GM23338 (cell line): ENCODE measurements at regions not wholly inside any gene's neighbourhood (a gene's known extent, or its start where the extent isn't known, plus 50 kb on each side); places are given as distances from the start of the nearest gene placed in this dataset.
A peak's percentile ranks its signal among the peaks of the same experiment; 100 is the strongest.

Experiments
- ATAC-seq: fragments of 200-7000 bp; cut with Tn5 transposase; 3 replicates; pipeline ENCODE4 v1.9.1; 2020
- DNase-seq: peaks from one replicate; pipeline ENCODE4 v3.0.0-alpha.2; 2015; ENCODE audit warnings: low spot score
- H2AFZ ChIP-seq: fragments of 200-600 bp; sonication (generic); 2 replicates; pipeline ENCODE4 v1.8.0; 2016; ENCODE audit warnings: antibody characterized with exemption, mild to moderate bottlenecking, moderate library complexity
- H3F3A ChIP-seq: fragments of 200-600 bp; sonication (generic); replicated peaks from 2 replicates; pipeline ENCODE4 v1.8.0; 2017; ENCODE audit warnings: antibody characterized with exemption, mixed run types, low read depth
- H3K27ac ChIP-seq: fragments of 200-600 bp; sonication (generic); 2 replicates; pipeline ENCODE4 v1.6.1; 2016; ENCODE audit warnings: low read depth
- H3K27me3 ChIP-seq: fragments of 200-600 bp; sonication (generic); 2 replicates; pipeline ENCODE4 v1.8.0; 2016; ENCODE audit warnings: mild to moderate bottlenecking, mixed run types, moderate library complexity; ENCODE audit not compliant: insufficient read depth
- H3K36me3 ChIP-seq: fragments of 200-600 bp; sonication (generic); 2 replicates; pipeline ENCODE4 v1.8.0; 2016; ENCODE audit warnings: mild to moderate bottlenecking; ENCODE audit not compliant: insufficient read depth
- H3K4me1 ChIP-seq: fragments of 200-600 bp; sonication (generic); 2 replicates; pipeline ENCODE4 v1.8.0; 2016; ENCODE audit warnings: mild to moderate bottlenecking, moderate library complexity; ENCODE audit not compliant: insufficient read depth
- H3K4me2 ChIP-seq: fragments of 200-600 bp; sonication (generic); 2 replicates; pipeline ENCODE4 v1.7.1; 2017; ENCODE audit warnings: mixed run types
- H3K4me3 ChIP-seq: fragments of 200-600 bp; sonication (generic); 2 replicates; pipeline ENCODE4 v1.6.1; 2016; ENCODE audit warnings: mixed run types
- H3K79me2 ChIP-seq: fragments of 200-600 bp; sonication (generic); replicated peaks from 2 replicates; pipeline ENCODE4 v1.8.0; 2017; ENCODE audit warnings: mild to moderate bottlenecking; ENCODE audit not compliant: insufficient read depth
- H3K9me2 ChIP-seq: fragments of 200-600 bp; sonication (generic); 2 replicates; pipeline ENCODE4 v1.8.0; 2017; ENCODE audit not compliant: insufficient read depth
- H4K20me1 ChIP-seq: fragments of 200-600 bp; sonication (generic); replicated peaks from 2 replicates; pipeline ENCODE4 v1.8.0; 2017; ENCODE audit warnings: mild to moderate bottlenecking; ENCODE audit not compliant: insufficient read depth
- H3K27ac Mint-ChIP-seq: 2 replicates; pipeline ENCODE4 v1.8.0; 2020; ENCODE audit warnings: inconsistent platforms, mild to moderate bottlenecking, moderate library complexity, mixed read lengths
- H3K27me3 Mint-ChIP-seq: 3 replicates; pipeline ENCODE4 v1.8.0; 2022; ENCODE audit warnings: low read depth, mild to moderate bottlenecking, moderate library complexity, mixed read lengths, inconsistent platforms; ENCODE audit not compliant: insufficient read depth, poor library complexity
- H3K36me3 Mint-ChIP-seq: 3 replicates; pipeline ENCODE4 v1.8.0; 2021; ENCODE audit warnings: low read depth, mild to moderate bottlenecking, inconsistent platforms, moderate library complexity, mixed read lengths
- H3K4me1 Mint-ChIP-seq: 3 replicates; pipeline ENCODE4 v1.8.0; 2020; ENCODE audit warnings: mild to moderate bottlenecking, inconsistent platforms, mixed read lengths
- H3K4me3 Mint-ChIP-seq: 3 replicates; pipeline ENCODE4 v1.8.0; 2021; ENCODE audit warnings: moderate library complexity, mild to moderate bottlenecking, inconsistent platforms, mixed read lengths
- H3K9me3 Mint-ChIP-seq: 3 replicates; pipeline ENCODE4 v1.8.0; 2020; ENCODE audit warnings: moderate library complexity, mild to moderate bottlenecking, inconsistent platforms, mixed read lengths
- CREB1 ChIP-seq: fragments of 250-450 bp; sonication (Bioruptor Pico); IDR thresholded peaks from 2 replicates; pipeline ENCODE4 v1.5.0; 2020; ENCODE audit warnings: low read depth, mild to moderate bottlenecking, moderate library complexity
- CTCF ChIP-seq, 2 experiments: fragments of 200-600 bp in 1 of 2; sonication (generic) in 1 of 2; conservative IDR thresholded peaks; 2 replicates each; pipeline versions ENCODE4 v1.5.1 to v1.6.1; 2016 to 2017; ENCODE audit warnings: antibody characterized with exemption in 2 of 2, low read depth in 2 of 2, mild to moderate bottlenecking in 2 of 2, moderate library complexity in 1 of 2
- ETS1 ChIP-seq: IDR thresholded peaks from 2 replicates; pipeline ENCODE4 v1.6.1; 2016; ENCODE audit warnings: antibody characterized with exemption
- EZH2 ChIP-seq: fragments of 200-600 bp; sonication (generic); IDR thresholded peaks from one replicate; pipeline ENCODE4 v1.8.0; 2017; ENCODE audit warnings: antibody characterized with exemption, mild to moderate bottlenecking, low read depth; ENCODE audit not compliant: unreplicated experiment
- EZH2phosphoT487 ChIP-seq: fragments of 200-600 bp; sonication (generic); IDR thresholded peaks from one replicate; pipeline ENCODE4 v1.8.1; 2018; ENCODE audit warnings: antibody characterized with exemption; ENCODE audit not compliant: unreplicated experiment
- JUNB ChIP-seq: IDR thresholded peaks from one replicate; pipeline ENCODE4 v1.6.1; 2016; ENCODE audit warnings: antibody characterized with exemption; ENCODE audit not compliant: unreplicated experiment
- NANOG ChIP-seq: IDR thresholded peaks from 2 replicates; pipeline ENCODE4 v1.6.1; 2016; ENCODE audit warnings: antibody characterized with exemption, borderline replicate concordance
- ZNF331 ChIP-seq: fragments of 250-450 bp; sonication (Bioruptor Pico); IDR thresholded peaks from 2 replicates; pipeline ENCODE4 v1.5.0; 2020; ENCODE audit warnings: low read depth, mild to moderate bottlenecking, moderate library complexity
- ZNF462 ChIP-seq: fragments of 250-450 bp; sonication (Bioruptor Pico); IDR thresholded peaks from 2 replicates; pipeline ENCODE4 v1.5.0; 2020; ENCODE audit warnings: mild to moderate bottlenecking, moderate library complexity

- no peak for TF ChIP-seq EZH2phosphoT487
- no peak for TF ChIP-seq CREB1 (CRISPR knock-in tag)
These were observed 437.8 kb upstream of the PROX1 start (continued) for GRCh38 chr1:213549982-213550381.

- peaks cover 4% of the 10 kb centered on the region for H3K4me1 Mint-ChIP-seq
- H3K27me3 ChIP-seq = no peaks in the 10 kb centered on the region
- no peak overlapping the region for H3K4me3 Mint-ChIP-seq
- no peak for DNase-seq
- no peaks in the 10 kb centered on the region for H3K27me3 Mint-ChIP-seq
- no peaks in the 10 kb centered on the region for H3K36me3 Mint-ChIP-seq
- H3K79me2 ChIP-seq = no peaks in the 10 kb centered on the region
- H3K4me2 ChIP-seq = no peak overlapping the region
- no peak overlapping the region for H3K27ac Mint-ChIP-seq
- ATAC-seq = no peak
- H3K36me3 ChIP-seq = no peaks in the 10 kb centered on the region
- H3K4me3 ChIP-seq = no peak overlapping the region
- peak overlapping the region; percentile 25; the same call in 1 of the 2 replicates for H2AFZ ChIP-seq
- H4K20me1 ChIP-seq = no peaks in the 10 kb centered on the region
- H3K27ac ChIP-seq = no peak overlapping the region
- no peaks in the 10 kb centered on the region for H3F3A ChIP-seq
- TF ChIP-seq ZNF462 (CRISPR knock-in tag) (no peak), CREB1 (CRISPR knock-in tag) (no peak), ETS1 (no peak), ZNF331 (CRISPR knock-in tag) (no peak), JUNB (no peak), EZH2 (no peak), NANOG (no peak), CTCF (conservative IDR thresholded peaks at IDR 0.05; ENCODE audit: low read depth in 2 of 2) (no peak)
- H3K9me3 Mint-ChIP-seq = no peaks in the 10 kb centered on the region; the same call in 1 of the 3 replicates
- H3K9me2 ChIP-seq = peaks cover 3% of the 10 kb centered on the region; the same call in 1 of the 2 replicates
- no peaks in the 10 kb centered on the region for H3K4me1 ChIP-seq
These were observed 437.0 kb upstream of the PROX1 start for GRCh38 chr1:213550804-213551203.
